Activated naive CD4-positive, alpha-beta T cell treated with anti-CD3 and anti-CD28 coated beads, Interleukin-2, amount 50 U/mL, for 72 hours (primary cell): ENCODE measurements at regions not wholly inside any gene's neighbourhood (a gene's known extent, or its start where the extent isn't known, plus 50 kb on each side); places are given as distances from the start of the nearest gene placed in this dataset.
"Not testable (repeated sequence)": the region's sequence is repeated elsewhere in the genome, so short reads cannot be mapped to it uniquely, and the experiment has no call there.

Experiments
- ATAC-seq, 2 donors: fragments of 150-1000 bp; cut with Tn5 transposase; 2 replicates each; pipeline ENCODE4 v1.10.0; 2021; ENCODE audit warnings: mild to moderate bottlenecking in 2 of 2, moderate library complexity in 2 of 2
- DNase-seq, 2 donors: peaks; one replicate each; pipeline ENCODE4 v3.0.0; 2021 to 2022; ENCODE audit warnings: low spot score in 2 of 2
- H3K27ac Mint-ChIP-seq, 2 donors: one replicate each; pipeline ENCODE4 v1.8.0; 2022; ENCODE audit warnings: mild to moderate bottlenecking in 2 of 2, mixed read lengths in 2 of 2
- H3K36me3 Mint-ChIP-seq, 2 donors: one replicate each; pipeline ENCODE4 v1.8.0; 2022; ENCODE audit warnings: mixed read lengths in 2 of 2
- H3K9me3 Mint-ChIP-seq, 2 donors: one replicate each; pipeline ENCODE4 v1.8.0; 2022; ENCODE audit warnings: mixed read lengths in 2 of 2

DNA sequence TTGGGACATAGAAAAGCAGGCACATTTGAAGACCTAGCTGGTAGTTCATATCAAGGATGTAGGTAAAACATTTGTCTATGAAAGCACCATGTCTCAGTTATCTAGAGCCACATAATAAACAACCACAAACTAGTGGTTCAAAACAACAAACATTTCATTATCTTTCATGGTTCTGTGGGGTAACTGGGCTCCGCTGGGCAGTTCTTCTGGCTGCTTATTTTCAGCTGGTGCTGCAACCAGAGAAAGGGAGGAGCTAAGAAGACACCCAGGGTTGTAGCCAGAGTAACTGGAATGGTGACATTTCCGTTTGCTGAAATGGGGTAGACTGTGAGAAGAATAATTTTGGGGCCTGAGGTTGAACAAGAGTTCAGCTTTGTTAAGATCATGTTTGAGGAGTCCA, 145.7 kb upstream of the SULF2 start:
- no peak for ATAC-seq

GRCh38 chr20:47929368-47930115, 144.3 kb upstream of the SULF2 start:
- ATAC-seq = no peak
- Mint-ChIP-seq H3K36me3 (no peaks in the 10 kb centered on the region), H3K27ac (no peak overlapping the region), H3K9me3 (no peaks in the 10 kb centered on the region)
- no peak for DNase-seq

More for the DNA sequence above, 145.7 kb upstream of the SULF2 start:
- no peaks in the 10 kb centered on the region for H3K9me3 Mint-ChIP-seq
- H3K27ac Mint-ChIP-seq = no peak overlapping the region
- H3K36me3 Mint-ChIP-seq = no peaks in the 10 kb centered on the region
- DNase-seq = no peak

GRCh38 chr20:47927944-47928343, 142.7 kb upstream of the SULF2 start:
- ATAC-seq (no peak), DNase-seq (no peak)
- no peak overlapping the region for H3K27ac Mint-ChIP-seq
- no peaks in the 10 kb centered on the region for H3K36me3 Mint-ChIP-seq
- H3K9me3 Mint-ChIP-seq = no peaks in the 10 kb centered on the region

GRCh38 chr20:47927385-47927851, 142.1 kb upstream of the SULF2 start:
- Mint-ChIP-seq H3K36me3 (no peaks in the 10 kb centered on the region), H3K9me3 (no peaks in the 10 kb centered on the region), H3K27ac (no peak overlapping the region)
- no peak for ATAC-seq
- DNase-seq = no peak

DNA sequence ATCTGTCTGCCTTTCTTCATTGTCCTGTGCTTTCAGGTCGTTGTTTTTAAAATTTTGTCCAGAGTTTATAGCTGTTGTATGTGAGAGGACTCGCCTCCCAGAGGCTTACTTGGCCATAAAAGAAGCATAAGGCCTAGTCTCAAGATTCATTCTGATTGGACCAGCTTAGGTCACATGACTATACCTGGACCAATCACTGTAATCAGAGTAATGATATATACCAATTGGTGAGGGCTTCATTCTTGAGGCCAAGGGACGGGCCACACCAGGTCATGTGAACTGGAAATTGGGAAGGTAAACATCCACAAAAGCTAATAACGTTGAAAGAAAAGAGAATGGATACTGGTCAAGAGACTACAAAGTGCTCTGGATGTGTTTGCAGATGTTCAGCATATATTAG, 141.4 kb upstream of the SULF2 start:
- no peak for ATAC-seq

GRCh38 chr20:47925593-47925992, 140.3 kb upstream of the SULF2 start:
- no peak overlapping the region for H3K27ac Mint-ChIP-seq
- H3K9me3 Mint-ChIP-seq = no peaks in the 10 kb centered on the region
- DNase-seq (no peak), ATAC-seq (no peak)
- no peaks in the 10 kb centered on the region for H3K36me3 Mint-ChIP-seq

More for the DNA sequence above, 141.4 kb upstream of the SULF2 start:
- H3K9me3 Mint-ChIP-seq = no peaks in the 10 kb centered on the region
- no peaks in the 10 kb centered on the region for H3K36me3 Mint-ChIP-seq
- DNase-seq = no peak
- no peak overlapping the region for H3K27ac Mint-ChIP-seq

DNA sequence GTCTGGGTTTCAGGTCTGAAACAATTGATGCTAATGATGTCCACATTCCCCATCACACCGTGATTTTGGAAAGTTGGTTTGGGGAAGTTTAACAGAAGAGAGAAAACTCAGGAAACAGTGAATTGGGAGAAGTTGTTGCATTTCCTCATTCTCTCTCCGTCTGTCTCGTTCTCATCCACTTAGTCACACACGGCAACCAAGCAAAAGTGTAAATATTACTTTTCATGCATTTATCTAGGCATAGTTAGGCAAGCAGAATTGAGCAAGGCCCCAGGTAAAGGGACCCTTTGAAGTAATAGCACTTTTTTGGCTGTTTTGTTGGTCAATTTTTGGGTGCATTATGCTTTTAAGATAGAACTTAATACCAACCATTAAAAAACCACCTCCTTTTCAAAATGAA, 137.0 kb upstream of the SULF2 start:
- ATAC-seq (no peak), DNase-seq (no peak)
- H3K27ac Mint-ChIP-seq = no peak overlapping the region
- H3K9me3 Mint-ChIP-seq = peaks cover 4 to 19% of the 10 kb centered on the region in 2 donors
- H3K36me3 Mint-ChIP-seq = peaks cover 0 to 8% of the 10 kb centered on the region in 2 donors

DNA sequence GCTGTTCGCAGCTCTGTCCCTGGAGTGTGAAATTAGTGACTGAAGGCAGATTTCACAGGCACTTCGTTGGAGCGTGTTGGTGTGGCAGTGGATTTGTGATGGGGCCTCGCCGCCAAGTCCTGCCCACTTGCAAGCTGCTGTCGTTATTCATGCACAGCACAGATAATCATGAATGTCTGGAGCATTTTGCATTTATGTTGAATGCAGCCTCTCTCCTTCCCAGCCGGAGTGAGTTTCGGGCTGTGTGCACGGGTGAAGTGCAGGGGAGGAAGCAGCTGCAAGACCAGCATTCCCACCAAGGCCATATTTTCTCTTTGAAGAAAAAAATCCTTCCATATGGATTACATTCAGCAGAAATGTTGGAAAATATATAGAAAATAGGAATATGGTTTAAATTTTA, 136.5 kb upstream of the SULF2 start:
- H3K27ac Mint-ChIP-seq, ATAC-seq, DNase-seq: not testable (repeated sequence)
- Mint-ChIP-seq H3K9me3 (peaks cover 8 to 23% of the 10 kb centered on the region in 2 donors), H3K36me3 (peaks cover 0 to 13% of the 10 kb centered on the region in 2 donors)

GRCh38 chr20:47921408-47921807, 136.1 kb upstream of the SULF2 start:
- H3K9me3 Mint-ChIP-seq = peaks cover 10 to 25% of the 10 kb centered on the region in 2 donors
- H3K36me3 Mint-ChIP-seq = peaks cover 0 to 17% of the 10 kb centered on the region in 2 donors
- H3K27ac Mint-ChIP-seq = no peak overlapping the region
- no peak for DNase-seq
- ATAC-seq = no peak

GRCh38 chr20:47917549-47918070, 132.3 kb upstream of the SULF2 start:
- Mint-ChIP-seq H3K36me3 (peaks cover 0 to 24% of the 10 kb centered on the region in 2 donors), H3K9me3 (peaks cover 16 to 32% of the 10 kb centered on the region in 2 donors), H3K27ac (no peak overlapping the region)
- no peak for DNase-seq
- ATAC-seq = no peak

DNA sequence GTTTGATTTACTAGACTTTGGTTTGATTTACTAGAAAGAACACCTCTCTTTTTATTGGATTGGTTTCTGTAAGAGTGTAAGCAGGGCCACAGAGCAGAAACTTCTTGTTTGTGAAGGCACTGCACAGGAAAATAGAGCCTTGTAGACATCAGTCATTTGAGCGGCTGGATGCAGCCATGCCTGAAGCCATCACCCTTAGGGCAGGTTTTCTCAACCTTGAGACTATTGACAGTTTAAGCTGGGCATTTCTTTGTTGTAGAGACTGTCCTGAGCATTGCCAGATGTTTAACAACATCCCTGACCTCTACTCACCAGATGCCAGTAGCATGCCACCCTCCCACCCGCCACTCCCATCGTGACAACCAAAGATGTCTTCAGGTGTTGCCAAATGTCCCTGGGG, 130.2 kb upstream of the SULF2 start:
- peaks cover 16 to 32% of the 10 kb centered on the region in 2 donors for H3K9me3 Mint-ChIP-seq
- no peak overlapping the region for H3K27ac Mint-ChIP-seq
- no peak for ATAC-seq
- no peak for DNase-seq
- H3K36me3 Mint-ChIP-seq = peaks cover 0 to 24% of the 10 kb centered on the region in 2 donors

DNA sequence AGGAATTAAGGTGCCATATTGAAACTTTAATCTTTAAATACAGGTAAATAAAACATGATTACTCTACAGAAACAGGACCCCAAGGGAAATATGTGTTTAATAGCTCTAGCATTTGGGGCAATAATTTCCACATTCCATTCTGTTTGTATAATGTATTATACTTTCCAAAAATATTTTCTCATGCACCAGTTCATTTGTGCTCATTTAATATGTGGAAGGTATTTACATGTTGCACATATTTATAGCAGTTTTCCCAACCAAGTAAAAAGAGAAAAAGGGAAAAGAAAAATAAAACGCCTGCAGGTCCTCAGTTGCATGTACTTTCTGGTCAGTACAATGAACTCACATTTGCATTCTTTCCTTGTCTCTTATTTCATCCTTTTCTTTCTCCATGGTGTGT, 129.5 kb upstream of the SULF2 start:
- Mint-ChIP-seq H3K36me3 (peaks cover 0 to 24% of the 10 kb centered on the region in 2 donors), H3K27ac (no peak overlapping the region)

DNA sequence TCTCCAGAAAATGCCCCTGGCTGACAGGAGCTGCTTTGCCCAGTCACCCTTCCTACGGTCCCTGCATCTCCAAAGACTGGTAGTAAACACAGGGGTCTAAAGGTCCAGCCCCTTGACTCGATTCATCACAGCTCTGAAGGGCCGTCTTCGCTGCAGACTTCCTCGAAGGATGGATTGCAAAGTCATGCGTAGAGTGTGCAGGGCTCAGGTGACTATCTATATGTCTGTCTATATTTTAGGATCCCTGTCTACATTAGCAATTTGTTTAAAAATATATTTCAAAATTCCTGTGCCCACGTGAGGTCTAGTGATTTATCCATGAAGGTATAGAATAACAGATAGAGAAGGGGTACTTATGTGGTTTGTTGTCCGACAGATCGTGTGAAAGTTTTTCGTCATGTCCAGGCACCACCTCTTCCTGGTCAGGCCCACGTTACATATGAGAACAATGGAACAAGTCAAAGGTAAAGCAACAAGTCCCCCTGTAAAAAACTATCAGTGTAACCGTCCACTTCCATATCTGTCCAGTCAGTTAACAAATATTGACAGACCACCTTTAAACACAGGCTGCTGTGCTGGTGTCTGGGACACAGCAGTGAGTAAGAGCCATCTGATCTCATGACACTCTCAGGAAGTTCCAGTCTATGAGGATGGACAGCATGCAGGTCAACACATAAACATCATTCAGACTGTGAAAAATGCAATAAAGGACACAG, 127.7 kb upstream of the SULF2 start:
- peaks cover 16 to 19% of the 10 kb centered on the region in 2 donors for H3K9me3 Mint-ChIP-seq
- ATAC-seq, H3K27ac Mint-ChIP-seq, DNase-seq: not testable (repeated sequence)
- H3K36me3 Mint-ChIP-seq = peaks cover 0 to 22% of the 10 kb centered on the region in 2 donors

More for the DNA sequence above, 129.5 kb upstream of the SULF2 start:
- peaks cover 16 to 31% of the 10 kb centered on the region in 2 donors for H3K9me3 Mint-ChIP-seq
- no peak for DNase-seq
- ATAC-seq = no peak

DNA sequence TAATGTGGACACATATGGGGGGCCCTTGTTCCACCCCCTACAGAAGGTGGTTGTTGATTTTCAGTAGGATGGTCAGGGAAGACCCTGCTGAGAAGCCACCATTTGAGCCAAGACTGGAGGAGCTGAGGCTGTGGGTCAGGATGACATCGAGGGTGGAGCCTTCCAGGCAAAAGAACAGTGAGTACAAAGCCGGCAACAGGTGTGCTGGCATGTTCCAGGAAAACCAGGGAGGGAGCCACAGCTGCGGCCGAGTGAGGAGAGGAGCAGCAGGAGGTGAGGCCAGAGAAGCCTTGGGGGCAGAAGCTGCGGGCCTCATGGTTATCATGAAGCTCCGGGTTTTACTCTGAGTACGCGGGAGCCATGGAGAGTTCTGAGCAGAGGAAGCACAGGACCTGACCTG, 126.9 kb upstream of the SULF2 start:
- H3K9me3 Mint-ChIP-seq = peaks cover 11 to 12% of the 10 kb centered on the region in 2 donors
- H3K27ac Mint-ChIP-seq, DNase-seq, ATAC-seq: not testable (repeated sequence)
- H3K36me3 Mint-ChIP-seq = peaks cover 0 to 14% of the 10 kb centered on the region in 2 donors

DNA sequence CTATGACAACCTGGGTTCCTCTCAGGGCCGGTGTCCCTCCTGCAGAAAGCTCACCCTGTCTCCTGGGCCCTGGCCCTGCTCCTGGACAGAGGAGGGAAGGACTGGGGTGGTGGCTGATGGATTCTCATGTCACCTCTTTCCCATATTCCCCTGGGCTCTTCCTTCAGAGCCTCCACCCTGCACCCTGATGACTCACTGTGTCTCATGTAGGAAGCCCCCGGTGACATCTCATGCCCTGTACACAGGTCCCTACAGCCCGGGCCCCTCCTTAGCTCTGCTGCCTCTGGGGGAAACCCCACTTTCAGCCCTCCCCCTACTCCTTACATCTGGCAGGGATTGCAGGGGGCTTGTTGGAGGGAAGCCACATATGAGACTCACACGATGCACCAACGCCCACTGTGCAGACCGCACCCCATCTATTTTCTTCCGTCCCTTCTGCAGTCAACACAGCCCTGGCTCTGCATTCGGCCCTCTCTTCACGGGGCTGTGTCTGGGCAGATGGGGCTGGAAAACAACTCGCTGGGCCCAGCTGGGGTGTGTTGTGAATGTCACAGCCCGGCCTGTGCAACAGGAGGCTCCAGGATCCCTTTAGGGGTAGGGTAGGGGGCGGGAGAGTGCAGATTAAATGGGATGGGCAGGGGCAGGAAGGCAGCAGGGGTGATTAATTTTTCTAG, 124.6 kb upstream of the SULF2 start:
- not testable (repeated sequence) for H3K27ac Mint-ChIP-seq, ATAC-seq, DNase-seq, H3K36me3 Mint-ChIP-seq, H3K9me3 Mint-ChIP-seq

- DNase-seq, H3K36me3 Mint-ChIP-seq, H3K9me3 Mint-ChIP-seq, H3K27ac Mint-ChIP-seq, ATAC-seq: not testable (repeated sequence)
Observed at GRCh38 chr20:47908361-47909035, 123.2 kb upstream of the SULF2 start.
